Right lobe of liver (tissue), 4 donors: ENCODE measurements at regions not wholly inside any gene's neighbourhood (a gene's known extent, or its start where the extent isn't known, plus 50 kb on each side); places are given as distances from the start of the nearest gene placed in this dataset.

Source experiments
- CTCF ChIP-seq, 4 donors: fragments of 200-600 bp in 3 of 4; fragments of 450-650 bp in 1 of 4; IDR thresholded peaks; one replicate each; pipeline versions ENCODE4 v1.5.1 to v1.8.0; 2016 to 2022; ENCODE audit warnings: antibody characterized with exemption in 4 of 4, mild to moderate bottlenecking in 2 of 4
- POLR2A ChIP-seq: fragments of 450-650 bp; IDR thresholded peaks from one replicate; pipeline ENCODE4 v1.6.1; 2017; ENCODE audit warnings: antibody characterized with exemption, mild to moderate bottlenecking
- donor health status: DM: no; HTN: no; CAD: no.
- donor health status: DM: no; HTN: no; CAD: no.
- donor health status: DM: no; HTN: yes; CAD: no.

- TF ChIP-seq CTCF (IDR thresholded peaks at IDR 0.05) (no peak), POLR2A (no peak)
These were observed 166.7 kb upstream of the THBS1 start for GRCh38 chr15:39414201-39414600.
